Suprapubic skin (tissue), 4 donors: ENCODE measurements at regions not wholly inside any gene's neighbourhood (a gene's known extent, or its start where the extent isn't known, plus 50 kb on each side); places are given as distances from the start of the nearest gene placed in this dataset.

Experiments
- DNase-seq, 2 donors: peaks; one replicate each; pipeline ENCODE4 v3.0.0-alpha.2; 2019; ENCODE audit warnings: low spot score in 2 of 2
- H3K27ac ChIP-seq: fragments of 200-600 bp; sonication (generic); one replicate; pipeline ENCODE4 v1.5.1; 2019
- H3K27me3 ChIP-seq: fragments of 200-600 bp; sonication (generic); one replicate; pipeline ENCODE4 v1.5.1; 2019
- H3K36me3 ChIP-seq: fragments of 200-600 bp; sonication (generic); one replicate; pipeline ENCODE4 v1.5.1; 2019
- H3K4me1 ChIP-seq: fragments of 200-600 bp; sonication (generic); one replicate; pipeline ENCODE4 v1.5.1; 2019
- H3K4me3 ChIP-seq: fragments of 200-600 bp; sonication (generic); one replicate; pipeline ENCODE4 v1.5.1; 2019; ENCODE audit warnings: mild to moderate bottlenecking
- H3K9me3 ChIP-seq: fragments of 200-600 bp; sonication (generic); one replicate; pipeline ENCODE4 v1.5.1; 2019
- EP300 ChIP-seq: sonication (generic); formaldehyde crosslinking; IDR thresholded peaks from one replicate; pipeline ENCODE4 v1.6.1; 2017; ENCODE audit warnings: antibody characterized with exemption
- POLR2A ChIP-seq, 2 donors: fragments of 450-650 bp; IDR thresholded peaks; one replicate each; pipeline ENCODE4 v1.6.1; 2017; ENCODE audit warnings: antibody characterized with exemption in 2 of 2, mild to moderate bottlenecking in 2 of 2, moderate library complexity in 2 of 2
- POLR2AphosphoS5 ChIP-seq, 3 donors: sonication (generic); formaldehyde crosslinking; IDR thresholded peaks; one replicate each; pipeline ENCODE4 v1.6.1; 2017; ENCODE audit warnings: antibody characterized with exemption in 3 of 3
- WGBS: methylation state at CpG from one replicate; pipeline ENCODE4 v1.1.5; 2018; 5-methylcytosine and 5-hydroxymethylcytosine counted together
- TF ChIP-seq, protein P1 (sequence below), 2 donors: fragments of 200-600 bp in 1 of 2; fragments of 450-650 bp in 1 of 2; sonication (generic) in 1 of 2; IDR thresholded peaks; one replicate each; pipeline ENCODE4 v1.5.1; 2016 to 2019; ENCODE audit warnings: antibody characterized with exemption in 2 of 2, mild to moderate bottlenecking in 1 of 2, moderate library complexity in 1 of 2

DNA sequence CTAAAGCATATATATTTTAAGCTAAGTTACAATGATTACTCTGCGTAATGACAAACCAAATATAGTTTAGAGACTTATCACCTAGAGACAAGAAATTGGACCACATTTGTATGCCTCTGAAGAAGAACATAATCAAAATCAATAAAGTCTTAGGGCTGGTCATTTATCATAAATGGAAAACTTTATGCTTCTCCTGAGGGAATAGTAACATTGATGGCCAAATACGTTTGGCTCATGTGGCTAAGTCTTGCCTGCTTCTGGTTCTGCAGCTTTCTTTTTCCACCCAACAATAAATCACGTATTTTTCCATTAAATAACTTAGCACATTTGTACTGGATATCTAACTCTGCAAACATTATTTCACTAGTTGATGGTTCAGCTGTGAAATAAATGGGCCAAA lies 458.4 kb downstream of the SLITRK1 start:
- Histone ChIP-seq H3K27ac (no peak overlapping the region), H3K27me3 (no peaks in the 10 kb centered on the region), H3K4me3 (no peak overlapping the region), H3K4me1 (no peaks in the 10 kb centered on the region), H3K9me3 (peaks cover 7% of the 10 kb centered on the region), H3K36me3 (no peaks in the 10 kb centered on the region)
- TF ChIP-seq EP300 (no peak), POLR2A (IDR thresholded peaks at IDR 0.05) (no peak), POLR2AphosphoS5 (IDR thresholded peaks at IDR 0.05) (no peak)
- TF ChIP-seq, protein P1, sequence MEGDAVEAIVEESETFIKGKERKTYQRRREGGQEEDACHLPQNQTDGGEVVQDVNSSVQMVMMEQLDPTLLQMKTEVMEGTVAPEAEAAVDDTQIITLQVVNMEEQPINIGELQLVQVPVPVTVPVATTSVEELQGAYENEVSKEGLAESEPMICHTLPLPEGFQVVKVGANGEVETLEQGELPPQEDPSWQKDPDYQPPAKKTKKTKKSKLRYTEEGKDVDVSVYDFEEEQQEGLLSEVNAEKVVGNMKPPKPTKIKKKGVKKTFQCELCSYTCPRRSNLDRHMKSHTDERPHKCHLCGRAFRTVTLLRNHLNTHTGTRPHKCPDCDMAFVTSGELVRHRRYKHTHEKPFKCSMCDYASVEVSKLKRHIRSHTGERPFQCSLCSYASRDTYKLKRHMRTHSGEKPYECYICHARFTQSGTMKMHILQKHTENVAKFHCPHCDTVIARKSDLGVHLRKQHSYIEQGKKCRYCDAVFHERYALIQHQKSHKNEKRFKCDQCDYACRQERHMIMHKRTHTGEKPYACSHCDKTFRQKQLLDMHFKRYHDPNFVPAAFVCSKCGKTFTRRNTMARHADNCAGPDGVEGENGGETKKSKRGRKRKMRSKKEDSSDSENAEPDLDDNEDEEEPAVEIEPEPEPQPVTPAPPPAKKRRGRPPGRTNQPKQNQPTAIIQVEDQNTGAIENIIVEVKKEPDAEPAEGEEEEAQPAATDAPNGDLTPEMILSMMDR (IDR thresholded peaks at IDR 0.05) = no peak
- 69% methylated on average over 3 of the region's 3 CpGs for WGBS
- no peak for DNase-seq

DNA sequence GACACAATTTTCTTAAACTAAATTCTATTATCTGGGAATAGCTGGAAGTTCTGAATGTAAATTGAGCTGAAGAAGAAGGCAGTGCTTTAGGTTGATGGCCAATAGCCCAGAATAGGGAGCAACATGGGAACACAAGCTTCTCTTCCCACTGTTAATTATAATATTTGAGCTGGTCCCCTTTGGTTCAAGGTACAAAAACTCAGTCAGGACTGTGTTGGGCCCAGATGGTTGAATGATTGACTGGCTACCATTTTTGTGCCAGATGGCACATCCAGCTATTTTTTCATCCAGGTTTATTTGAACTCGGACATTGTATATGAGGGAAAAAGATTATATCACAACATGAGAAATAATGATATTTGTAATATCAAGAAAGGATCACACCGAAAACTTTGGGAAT lies 458.9 kb downstream of the SLITRK1 start:
- Histone ChIP-seq H3K27ac (no peak overlapping the region), H3K9me3 (peaks cover 7% of the 10 kb centered on the region), H3K4me3 (no peak overlapping the region), H3K27me3 (no peaks in the 10 kb centered on the region), H3K36me3 (no peaks in the 10 kb centered on the region), H3K4me1 (no peaks in the 10 kb centered on the region)
- no peak for DNase-seq
- TF ChIP-seq POLR2AphosphoS5 (IDR thresholded peaks at IDR 0.05) (no peak), POLR2A (IDR thresholded peaks at IDR 0.05) (no peak), EP300 (no peak)
- TF ChIP-seq, protein P1 (IDR thresholded peaks at IDR 0.05) = no peak
- WGBS = 86% methylated on average over 2 of the region's 2 CpGs

DNA sequence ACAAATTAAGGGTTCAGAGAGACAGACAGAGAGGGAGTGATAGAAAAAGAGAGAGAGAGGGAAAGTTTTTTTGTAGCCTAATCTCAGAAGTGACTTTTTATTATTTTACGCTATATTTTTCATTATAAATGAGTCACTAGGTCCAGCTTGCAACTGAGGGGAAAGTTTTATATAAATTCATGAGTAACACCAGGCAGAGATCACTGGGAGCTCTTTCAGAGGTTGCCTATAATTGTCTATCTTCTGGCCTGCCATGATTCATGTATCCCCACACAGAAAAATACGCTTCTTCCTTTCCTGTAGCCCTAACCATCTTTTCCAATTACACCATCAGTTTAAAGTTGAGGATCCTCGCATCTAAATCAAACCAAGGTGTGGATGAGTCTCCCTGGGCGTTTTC lies 467.9 kb downstream of the SLITRK1 start:
- TF ChIP-seq POLR2AphosphoS5 (IDR thresholded peaks at IDR 0.05) (no peak), POLR2A (IDR thresholded peaks at IDR 0.05) (no peak), EP300 (no peak)
- TF ChIP-seq, protein P1 (IDR thresholded peaks at IDR 0.05) = no peak
- 83% methylated on average over 4 of the region's 4 CpGs for WGBS

DNA sequence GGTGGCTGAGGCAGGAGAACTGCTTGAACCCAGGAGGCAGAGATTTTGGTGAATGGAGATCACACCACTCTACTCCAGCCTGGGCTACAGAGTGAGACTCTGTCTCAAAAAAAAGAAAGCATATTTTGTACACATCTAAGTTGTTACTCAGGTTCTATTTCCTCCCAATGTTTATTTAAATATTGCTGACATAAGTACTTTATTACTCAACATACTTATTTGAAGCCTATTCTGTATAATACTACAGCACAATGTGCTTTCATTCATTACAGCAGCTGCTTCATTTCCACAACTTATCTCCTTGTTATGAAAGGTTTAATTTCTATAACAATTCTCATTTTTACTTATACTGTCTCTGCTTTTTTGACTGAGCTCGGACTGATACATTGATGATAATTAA lies 495.7 kb downstream of the SLITRK1 start:
- Histone ChIP-seq H3K27me3 (no peaks in the 10 kb centered on the region), H3K9me3 (no peaks in the 10 kb centered on the region), H3K4me1 (no peaks in the 10 kb centered on the region), H3K27ac (no peak overlapping the region), H3K36me3 (no peaks in the 10 kb centered on the region), H3K4me3 (no peak overlapping the region)
- no peak for DNase-seq
- WGBS = 93% methylated on average over 1 of the region's 1 CpG
- no peak for TF ChIP-seq POLR2AphosphoS5 (IDR thresholded peaks at IDR 0.05)
- TF ChIP-seq POLR2A (IDR thresholded peaks at IDR 0.05) = no peak
- TF ChIP-seq EP300 = no peak
- TF ChIP-seq, protein P1 (IDR thresholded peaks at IDR 0.05) = no peak

More for the DNA sequence above, 467.9 kb downstream of the SLITRK1 start:
- no peak for DNase-seq
- no peaks in the 10 kb centered on the region for H3K4me1 ChIP-seq
- no peaks in the 10 kb centered on the region for H3K9me3 ChIP-seq
- H3K27ac ChIP-seq = no peak overlapping the region
- H3K36me3 ChIP-seq = no peaks in the 10 kb centered on the region
- no peaks in the 10 kb centered on the region for H3K27me3 ChIP-seq
- H3K4me3 ChIP-seq = no peak overlapping the region

DNA sequence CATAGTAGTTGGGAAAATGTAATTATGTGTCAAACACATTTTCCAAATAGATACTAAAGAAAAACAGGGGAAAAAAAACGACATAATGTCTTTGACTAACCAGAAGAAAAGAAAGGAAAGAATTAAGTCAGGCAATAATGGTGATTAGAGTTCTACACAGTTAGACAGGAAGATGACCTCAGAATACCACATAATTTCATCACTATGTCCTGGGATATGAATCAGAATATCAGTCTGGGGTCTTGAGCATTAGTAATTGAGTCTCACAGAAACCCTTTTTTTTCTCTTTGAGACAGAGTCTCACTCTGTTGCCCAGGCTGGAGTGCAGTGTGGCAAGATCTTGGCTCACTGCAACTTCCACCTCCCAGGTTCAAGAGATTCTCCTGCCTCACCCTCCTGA lies 503.4 kb downstream of the SLITRK1 start:
- TF ChIP-seq EP300 (no peak), POLR2A (IDR thresholded peaks at IDR 0.05) (no peak), POLR2AphosphoS5 (IDR thresholded peaks at IDR 0.05) (no peak)
- TF ChIP-seq, protein P1 (IDR thresholded peaks at IDR 0.05) = no peak
- no peak for DNase-seq

More for the DNA sequence above, 503.4 kb downstream of the SLITRK1 start:
- no peaks in the 10 kb centered on the region for H3K9me3 ChIP-seq
- no peak overlapping the region for H3K27ac ChIP-seq
- H3K4me3 ChIP-seq = no peak overlapping the region
- H3K27me3 ChIP-seq = no peaks in the 10 kb centered on the region
- H3K4me1 ChIP-seq = no peaks in the 10 kb centered on the region
- no peaks in the 10 kb centered on the region for H3K36me3 ChIP-seq
- 59% methylated on average over 1 of the region's 1 CpG for WGBS
